A549 (cell line): ENCODE measurements at regions not wholly inside any gene's neighbourhood (a gene's known extent, or its start where the extent isn't known, plus 50 kb on each side); places are given as distances from the start of the nearest gene placed in this dataset.

Source experiments
- HDAC2 ChIP-seq: fragments of 200-600 bp; sonication (generic); IDR thresholded peaks from 2 replicates; pipeline ENCODE4 v1.6.1; 2016
- USF2 ChIP-seq: fragments of 450-650 bp; IDR thresholded peaks from 2 replicates; pipeline ENCODE4 v1.6.1; 2014; ENCODE audit warnings: antibody characterized with exemption

- TF ChIP-seq USF2 (no peak), HDAC2 (no peak)
Measured at GRCh38 chr6:140858381-140858971, 1274.2 kb upstream of the GJE1 start.
